Trophoblast cell (in vitro differentiated cells and primary cell): ENCODE measurements at regions not wholly inside any gene's neighbourhood (a gene's known extent, or its start where the extent isn't known, plus 50 kb on each side); places are given as distances from the start of the nearest gene placed in this dataset.

Experiments
- DNase-seq, 2 donors: peaks; one replicate each; pipeline ENCODE4 v3.0.0-alpha.2; 2016
- H2AFZ ChIP-seq: 2 replicates; pipeline ENCODE4 v1.6.1; 2013; ENCODE audit warnings: low read length, moderate library complexity, mild to moderate bottlenecking; ENCODE audit not compliant: insufficient read depth, poor library complexity
- H2AK5ac ChIP-seq: 2 replicates; pipeline ENCODE4 v1.6.1; 2013; ENCODE audit warnings: mild to moderate bottlenecking, low read length
- H2BK120ac ChIP-seq: 2 replicates; pipeline ENCODE4 v1.6.1; 2013; ENCODE audit warnings: low read length, mild to moderate bottlenecking, moderate library complexity; ENCODE audit not compliant: insufficient read depth, poor library complexity
- H2BK12ac ChIP-seq: 2 replicates; pipeline ENCODE4 v1.6.1; 2013; ENCODE audit warnings: mild to moderate bottlenecking, low read length, moderate library complexity
- H2BK5ac ChIP-seq: 2 replicates; pipeline ENCODE4 v1.6.1; 2013; ENCODE audit warnings: low read length, low read depth, moderate library complexity, mild to moderate bottlenecking; ENCODE audit not compliant: poor library complexity
- H3K14ac ChIP-seq: 2 replicates; pipeline ENCODE4 v1.6.1; 2013; ENCODE audit warnings: mild to moderate bottlenecking, low read length
- H3K18ac ChIP-seq: 2 replicates; pipeline ENCODE4 v1.6.1; 2013; ENCODE audit warnings: mild to moderate bottlenecking, low read length
- H3K23ac ChIP-seq: 2 replicates; pipeline ENCODE4 v1.6.1; 2013; ENCODE audit warnings: low read length
- H3K27ac ChIP-seq: 2 replicates; pipeline ENCODE4 v1.5.1; 2013; ENCODE audit warnings: low read depth, mild to moderate bottlenecking, inconsistent platforms, low read length, moderate library complexity
- H3K27me3 ChIP-seq: 2 replicates; pipeline ENCODE4 v1.6.1; 2013; ENCODE audit warnings: inconsistent platforms, mild to moderate bottlenecking, low read length, moderate library complexity; ENCODE audit not compliant: insufficient read depth
- H3K36me3 ChIP-seq, 2 experiments: 1 replicate in 1 of 2; 2 replicates in 1 of 2; pipeline ENCODE4 v1.6.1; 2013; ENCODE audit warnings: low read length in 2 of 2, mild to moderate bottlenecking in 2 of 2, moderate library complexity in 1 of 2; ENCODE audit not compliant: insufficient read depth in 2 of 2, control insufficient read depth in 1 of 2
- H3K4ac ChIP-seq: 2 replicates; pipeline ENCODE4 v1.6.1; 2013; ENCODE audit warnings: low read depth, mild to moderate bottlenecking, low read length, moderate library complexity
- H3K4me1 ChIP-seq, 2 experiments: 1 replicate in 1 of 2; 2 replicates in 1 of 2; pipeline ENCODE4 v1.6.1; 2013; ENCODE audit warnings: low read length in 2 of 2, mild to moderate bottlenecking in 2 of 2, moderate library complexity in 1 of 2; ENCODE audit not compliant: insufficient read depth in 2 of 2, control insufficient read depth in 1 of 2
- H3K4me2 ChIP-seq: 2 replicates; pipeline ENCODE4 v1.6.1; 2013; ENCODE audit warnings: inconsistent platforms, mild to moderate bottlenecking, low read length, moderate library complexity
- H3K4me3 ChIP-seq: 2 replicates; pipeline ENCODE4 v1.5.1; 2013; ENCODE audit warnings: mild to moderate bottlenecking, low read depth, low read length, inconsistent platforms
- H3K79me1 ChIP-seq: one replicate; pipeline ENCODE4 v1.6.1; 2013; ENCODE audit warnings: low read length
- H3K79me2 ChIP-seq: 2 replicates; pipeline ENCODE4 v1.6.1; 2013; ENCODE audit warnings: low read length, mild to moderate bottlenecking; ENCODE audit not compliant: control insufficient read depth, insufficient read depth, poor library complexity
- H3K9ac ChIP-seq: 2 replicates; pipeline ENCODE4 v1.6.1; 2013; ENCODE audit warnings: mild to moderate bottlenecking, low read length
- H3K9me3 ChIP-seq: 2 replicates; pipeline ENCODE4 v1.6.1; 2013; ENCODE audit warnings: low read depth, mild to moderate bottlenecking, control low read depth, inconsistent platforms, low read length; ENCODE audit not compliant: insufficient read depth
- H4K12ac ChIP-seq: 2 replicates; pipeline ENCODE4 v1.6.1; 2013; ENCODE audit warnings: low read depth, mild to moderate bottlenecking, low read length, moderate library complexity
- H4K8ac ChIP-seq: 2 replicates; pipeline ENCODE4 v1.6.1; 2013; ENCODE audit warnings: low read depth, mild to moderate bottlenecking, low read length, moderate library complexity
- H4K91ac ChIP-seq: one replicate; pipeline ENCODE4 v1.6.1; 2013; ENCODE audit warnings: low read depth, mild to moderate bottlenecking, low read length, moderate library complexity
- WGBS: extraction: QIAGEN DNeasy Blood & Tissue Kit; methylation state at CpG from one replicate; pipeline ENCODE4 v1.1.7; 2013; ENCODE audit warnings: missing lambda C conversion rate; ENCODE audit not compliant: insufficient read length, insufficient coverage; ENCODE audit errors: extremely low coverage; 5-methylcytosine and 5-hydroxymethylcytosine counted together

GRCh38 chr4:135249024-135249423 is 1047.4 kb upstream of the PABPC4L start:
- Histone ChIP-seq H3K36me3 (no peaks in the 10 kb centered on the region), H2AFZ (no peak overlapping the region), H2AK5ac (no peak overlapping the region), H3K4me1 (no peaks in the 10 kb centered on the region), H3K9ac (no peak overlapping the region), H3K27ac (no peak overlapping the region), H4K8ac (no peak overlapping the region), H3K4me3 (no peak overlapping the region), H4K91ac (no peak overlapping the region), H3K18ac (no peak overlapping the region), H4K12ac (no peak overlapping the region), H2BK5ac (no peak overlapping the region), H3K4ac (no peak overlapping the region), H3K79me1 (no peaks in the 10 kb centered on the region), H3K23ac (no peak overlapping the region), H3K9me3 (no peaks in the 10 kb centered on the region), H2BK120ac (no peak overlapping the region), H3K4me2 (no peak overlapping the region), H3K79me2 (no peaks in the 10 kb centered on the region), H2BK12ac (no peak overlapping the region), H3K14ac (no peak overlapping the region), H3K27me3 (no peaks in the 10 kb centered on the region)
- DNase-seq = no peak
- WGBS = no CpG with 5 or more reads among the region's 5 CpGs

DNA sequence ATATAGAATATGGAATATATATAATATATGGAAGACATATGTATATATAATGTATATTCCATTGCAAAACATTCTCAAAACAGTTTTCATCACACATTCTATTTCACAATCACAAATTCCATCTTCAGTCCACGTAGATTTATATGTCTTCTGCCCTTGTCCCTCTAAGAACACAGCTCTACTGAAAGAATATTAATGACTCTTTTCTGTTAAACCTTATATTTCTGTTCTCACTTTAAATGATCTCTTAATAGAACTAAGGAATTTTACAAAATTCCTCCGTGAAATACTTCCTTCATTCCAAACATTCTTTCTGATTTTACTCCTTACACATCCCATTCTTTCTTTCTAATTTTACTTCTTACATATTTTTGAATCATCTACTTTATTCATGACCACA is 1043.1 kb upstream of the PABPC4L start:
- no peak overlapping the region for H3K4me2 ChIP-seq
- no peaks in the 10 kb centered on the region for H3K9me3 ChIP-seq
- no peak overlapping the region for H4K12ac ChIP-seq
- H2BK5ac ChIP-seq = no peak overlapping the region
- no peak overlapping the region for H3K14ac ChIP-seq
- H4K8ac ChIP-seq = no peak overlapping the region
- no peak overlapping the region for H3K9ac ChIP-seq
- no peaks in the 10 kb centered on the region for H3K27me3 ChIP-seq
- H3K79me2 ChIP-seq = no peaks in the 10 kb centered on the region
- no peak overlapping the region for H2BK12ac ChIP-seq
- H3K27ac ChIP-seq = no peak overlapping the region
- no peak overlapping the region for H3K4ac ChIP-seq
- H2AFZ ChIP-seq = no peak overlapping the region
- no peak overlapping the region for H2AK5ac ChIP-seq
- H3K36me3 ChIP-seq = no peaks in the 10 kb centered on the region
- no peak overlapping the region for H3K18ac ChIP-seq
- H2BK120ac ChIP-seq = no peak overlapping the region
- no peak overlapping the region for H4K91ac ChIP-seq
- H3K79me1 ChIP-seq = no peaks in the 10 kb centered on the region
- peak in 1 of 2 donors; percentile 10 for DNase-seq
- no CpG with 5 or more reads among the region's 2 CpGs for WGBS
- H3K4me3 ChIP-seq = no peak overlapping the region
- no peak overlapping the region for H3K23ac ChIP-seq
- H3K4me1 ChIP-seq = no peaks in the 10 kb centered on the region

DNA sequence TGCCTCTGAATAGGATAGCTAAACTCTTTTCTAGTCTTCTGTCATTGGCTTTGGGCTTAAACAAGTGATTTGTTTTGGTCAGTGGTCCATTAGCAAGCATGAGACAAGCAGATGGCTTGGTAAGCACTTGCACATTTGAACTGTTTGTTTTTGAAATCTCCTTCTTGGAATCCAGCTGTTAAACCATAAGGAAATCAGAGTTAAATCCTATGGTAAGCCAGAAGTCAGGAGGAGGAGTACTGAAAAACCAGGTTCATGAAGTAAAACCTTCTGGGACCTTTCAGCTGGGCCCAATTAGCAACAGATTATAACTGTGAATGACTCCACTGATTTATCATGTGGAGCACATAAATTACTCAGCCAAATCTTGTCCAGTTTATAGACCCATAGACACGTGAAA is 1042.5 kb upstream of the PABPC4L start:
- H4K8ac ChIP-seq = no peak overlapping the region
- H2AFZ ChIP-seq = no peak overlapping the region
- no peak overlapping the region for H4K12ac ChIP-seq
- no peak overlapping the region for H3K23ac ChIP-seq
- no peak overlapping the region for H2AK5ac ChIP-seq
- no peak overlapping the region for H3K4me3 ChIP-seq
- no peaks in the 10 kb centered on the region for H3K79me2 ChIP-seq
- no peak overlapping the region for H3K18ac ChIP-seq
- H3K79me1 ChIP-seq = no peaks in the 10 kb centered on the region
- H3K27me3 ChIP-seq = no peaks in the 10 kb centered on the region
- no peaks in the 10 kb centered on the region for H3K36me3 ChIP-seq
- no peak for DNase-seq
- no peak overlapping the region for H2BK120ac ChIP-seq
- H3K4me2 ChIP-seq = no peak overlapping the region
- no peak overlapping the region for H2BK5ac ChIP-seq
- no peak overlapping the region for H3K14ac ChIP-seq
- H3K9me3 ChIP-seq = no peaks in the 10 kb centered on the region
- no CpG with 5 or more reads among the region's 1 CpG for WGBS
- H3K4me1 ChIP-seq = no peaks in the 10 kb centered on the region
- H3K4ac ChIP-seq = no peak overlapping the region
- no peak overlapping the region for H2BK12ac ChIP-seq
- no peak overlapping the region for H3K9ac ChIP-seq
- no peak overlapping the region for H3K27ac ChIP-seq
- no peak overlapping the region for H4K91ac ChIP-seq

DNA sequence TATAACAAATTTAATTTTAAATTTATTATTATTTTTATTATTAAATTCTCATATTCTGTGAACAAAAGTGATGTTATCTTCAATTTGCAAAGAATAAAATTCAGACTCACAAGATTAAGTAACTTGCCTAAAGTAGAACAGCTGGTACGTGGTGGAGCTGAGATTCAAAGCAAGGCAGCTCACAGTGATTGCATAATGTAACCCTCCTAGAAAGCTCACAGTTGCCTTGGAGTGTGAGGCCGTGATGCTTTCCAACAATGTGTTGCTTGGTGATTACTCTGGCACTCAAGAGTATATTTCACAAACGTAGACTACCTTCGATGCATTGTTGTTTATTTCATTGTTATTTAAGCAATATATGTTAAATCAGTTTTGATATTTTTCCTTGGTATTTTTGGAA is 1039.2 kb upstream of the PABPC4L start:
- Histone ChIP-seq H2BK5ac (no peak overlapping the region), H3K9me3 (no peaks in the 10 kb centered on the region), H2BK12ac (no peak overlapping the region), H2BK120ac (no peak overlapping the region), H3K4me2 (no peak overlapping the region), H4K91ac (no peak overlapping the region), H3K4ac (no peak overlapping the region), H3K9ac (no peak overlapping the region), H3K4me3 (no peak overlapping the region), H3K27ac (no peak overlapping the region), H3K23ac (no peak overlapping the region), H4K8ac (no peak overlapping the region), H3K14ac (no peak overlapping the region), H3K18ac (no peak overlapping the region), H3K36me3 (no peaks in the 10 kb centered on the region), H3K79me1 (no peaks in the 10 kb centered on the region), H2AK5ac (no peak overlapping the region), H3K79me2 (no peaks in the 10 kb centered on the region), H3K4me1 (no peaks in the 10 kb centered on the region), H2AFZ (no peak overlapping the region), H3K27me3 (no peaks in the 10 kb centered on the region), H4K12ac (no peak overlapping the region)
- DNase-seq = peak in 1 of 2 donors; percentile 12
- no CpG with 5 or more reads among the region's 4 CpGs for WGBS
